ENCODE measurements at regions not wholly inside any gene's neighbourhood (a gene's known extent, or its start where the extent isn't known, plus 50 kb on each side); places are given as distances from the start of the nearest gene placed in this dataset.

GRCh38 chr1:209457401-209458125 lies 126.0 kb upstream of the CAMK1G start:
- no peaks in the 10 kb centered on the region for H3K9me3 ChIP-seq (replicated peaks; ENCODE audit: insufficient read depth, low read length)

GRCh38 chr1:209458921-209459320 lies 124.6 kb upstream of the CAMK1G start:
- no peak overlapping the region for H3K9ac ChIP-seq (ENCODE audit: low read length)
- TF ChIP-seq EZH2 (optimal IDR thresholded peaks at IDR 0.05; ENCODE audit: low read depth, low read length) (no peak), EZH2phosphoT487 (IDR thresholded peaks at IDR 0.05; ENCODE audit: low read length) (no peak), CTCF (IDR thresholded peaks at IDR 0.05; ENCODE audit: low read length) (no peak)
- no peaks in the 10 kb centered on the region for H3K9me3 ChIP-seq (replicated peaks; ENCODE audit: insufficient read depth, low read length)
- H3K4me2 ChIP-seq (ENCODE audit: low read depth, low read length) = no peak overlapping the region
- no peaks in the 10 kb centered on the region for H3K9me2 ChIP-seq (replicated peaks; ENCODE audit: insufficient read depth, low read length)
- no peak overlapping the region for H3K4me3 ChIP-seq (ENCODE audit: low read length)
- no peaks in the 10 kb centered on the region for H3K4me1 ChIP-seq (ENCODE audit: low read length)
- no peaks in the 10 kb centered on the region for H4K20me1 ChIP-seq (ENCODE audit: insufficient read depth, low read length)
- DNase-seq = no peak
- H3K79me2 ChIP-seq (ENCODE audit: low read length) = no peaks in the 10 kb centered on the region
- H3K36me3 ChIP-seq (replicated peaks; ENCODE audit: insufficient read depth, low read length) = no peaks in the 10 kb centered on the region
- no peaks in the 10 kb centered on the region for H3K27me3 ChIP-seq (replicated peaks; ENCODE audit: insufficient read depth, low read length)
- H3K27ac ChIP-seq (ENCODE audit: low read length) = no peak overlapping the region
- no peaks in the 10 kb centered on the region for H3F3A ChIP-seq (ENCODE audit: insufficient read depth, low read length)
- H2AFZ ChIP-seq (ENCODE audit: low read length) = no peak overlapping the region

More at GRCh38 chr1:209457401-209458125, 126.0 kb upstream of the CAMK1G start:
- no peaks in the 10 kb centered on the region for H4K20me1 ChIP-seq (ENCODE audit: insufficient read depth, low read length)
- no peaks in the 10 kb centered on the region for H3K79me2 ChIP-seq (ENCODE audit: low read length)
- H3K4me2 ChIP-seq (ENCODE audit: low read depth, low read length) = no peak overlapping the region
- H3K36me3 ChIP-seq (replicated peaks; ENCODE audit: insufficient read depth, low read length) = no peaks in the 10 kb centered on the region
- DNase-seq = no peak
- H3F3A ChIP-seq (ENCODE audit: insufficient read depth, low read length) = no peaks in the 10 kb centered on the region
- TF ChIP-seq EZH2 (optimal IDR thresholded peaks at IDR 0.05; ENCODE audit: low read depth, low read length) (no peak), EZH2phosphoT487 (IDR thresholded peaks at IDR 0.05; ENCODE audit: low read length) (no peak), CTCF (IDR thresholded peaks at IDR 0.05; ENCODE audit: low read length) (no peak)
- H2AFZ ChIP-seq (ENCODE audit: low read length) = no peak overlapping the region
- no peaks in the 10 kb centered on the region for H3K4me1 ChIP-seq (ENCODE audit: low read length)
- no peaks in the 10 kb centered on the region for H3K27me3 ChIP-seq (replicated peaks; ENCODE audit: insufficient read depth, low read length)
- H3K4me3 ChIP-seq (ENCODE audit: low read length) = no peak overlapping the region
- H3K9ac ChIP-seq (ENCODE audit: low read length) = no peak overlapping the region
- H3K27ac ChIP-seq (ENCODE audit: low read length) = no peak overlapping the region
- H3K9me2 ChIP-seq (replicated peaks; ENCODE audit: insufficient read depth, low read length) = no peaks in the 10 kb centered on the region

GRCh38 chr1:209461168-209461567 lies 122.3 kb upstream of the CAMK1G start:
- H3K36me3 ChIP-seq (replicated peaks; ENCODE audit: insufficient read depth, low read length) = no peaks in the 10 kb centered on the region
- no peak overlapping the region for H3K4me2 ChIP-seq (ENCODE audit: low read depth, low read length)
- H3K79me2 ChIP-seq (ENCODE audit: low read length) = no peaks in the 10 kb centered on the region
- H3K4me1 ChIP-seq (ENCODE audit: low read length) = no peaks in the 10 kb centered on the region
- H3K4me3 ChIP-seq (ENCODE audit: low read length) = no peak overlapping the region
- no peaks in the 10 kb centered on the region for H3K9me2 ChIP-seq (replicated peaks; ENCODE audit: insufficient read depth, low read length)
- no peak overlapping the region for H2AFZ ChIP-seq (ENCODE audit: low read length)
- TF ChIP-seq EZH2 (optimal IDR thresholded peaks at IDR 0.05; ENCODE audit: low read depth, low read length) (no peak), CTCF (IDR thresholded peaks at IDR 0.05; ENCODE audit: low read length) (no peak), EZH2phosphoT487 (IDR thresholded peaks at IDR 0.05; ENCODE audit: low read length) (no peak)
- no peak overlapping the region for H3K27ac ChIP-seq (ENCODE audit: low read length)
- H3K27me3 ChIP-seq (replicated peaks; ENCODE audit: insufficient read depth, low read length) = no peaks in the 10 kb centered on the region
- no peaks in the 10 kb centered on the region for H4K20me1 ChIP-seq (ENCODE audit: insufficient read depth, low read length)
- H3K9ac ChIP-seq (ENCODE audit: low read length) = no peak overlapping the region
- no peaks in the 10 kb centered on the region for H3K9me3 ChIP-seq (replicated peaks; ENCODE audit: insufficient read depth, low read length)
- H3F3A ChIP-seq (ENCODE audit: insufficient read depth, low read length) = no peaks in the 10 kb centered on the region
- no peak for DNase-seq

Measured in MM.1S (cell line).